IPS-NIHi7 (cell line): ENCODE measurements at regions not wholly inside any gene's neighbourhood (a gene's known extent, or its start where the extent isn't known, plus 50 kb on each side); places are given as distances from the start of the nearest gene placed in this dataset.
"Not testable (repeated sequence)": the region's sequence is repeated elsewhere in the genome, so short reads cannot be mapped to it uniquely, and the experiment has no call there.

Experiments
- DNase-seq: peaks from one replicate; pipeline ENCODE4 v3.0.0; 2012; ENCODE audit warnings: mixed read lengths; ENCODE audit errors: extremely low spot score

- DNase-seq = peak; percentile 6
Observed at GRCh38 chr14:104249706-104250105, 111.3 kb downstream of the KIF26A start.

DNA sequence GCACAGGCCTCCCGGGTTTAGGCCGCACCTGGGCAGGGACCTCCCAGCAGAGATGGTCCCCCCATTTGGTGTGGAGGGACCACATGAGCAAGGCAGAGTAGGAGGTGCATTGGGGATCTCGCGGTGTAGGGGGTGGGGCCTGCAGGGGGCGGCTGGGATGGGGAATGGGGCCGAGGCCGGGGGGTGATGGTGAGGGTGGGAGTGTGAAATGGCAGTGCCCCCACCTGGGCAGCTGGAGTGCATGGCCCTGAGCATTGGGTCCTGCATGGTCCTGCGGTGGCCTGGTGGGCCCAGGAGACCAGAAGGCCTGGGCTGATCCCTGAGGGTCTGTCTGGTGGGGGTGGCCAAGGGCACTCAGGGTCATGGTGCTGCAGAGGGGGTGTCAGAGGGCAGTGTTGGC, 111.8 kb downstream of the KIF26A start:
- DNase-seq = peak; percentile 9

DNA sequence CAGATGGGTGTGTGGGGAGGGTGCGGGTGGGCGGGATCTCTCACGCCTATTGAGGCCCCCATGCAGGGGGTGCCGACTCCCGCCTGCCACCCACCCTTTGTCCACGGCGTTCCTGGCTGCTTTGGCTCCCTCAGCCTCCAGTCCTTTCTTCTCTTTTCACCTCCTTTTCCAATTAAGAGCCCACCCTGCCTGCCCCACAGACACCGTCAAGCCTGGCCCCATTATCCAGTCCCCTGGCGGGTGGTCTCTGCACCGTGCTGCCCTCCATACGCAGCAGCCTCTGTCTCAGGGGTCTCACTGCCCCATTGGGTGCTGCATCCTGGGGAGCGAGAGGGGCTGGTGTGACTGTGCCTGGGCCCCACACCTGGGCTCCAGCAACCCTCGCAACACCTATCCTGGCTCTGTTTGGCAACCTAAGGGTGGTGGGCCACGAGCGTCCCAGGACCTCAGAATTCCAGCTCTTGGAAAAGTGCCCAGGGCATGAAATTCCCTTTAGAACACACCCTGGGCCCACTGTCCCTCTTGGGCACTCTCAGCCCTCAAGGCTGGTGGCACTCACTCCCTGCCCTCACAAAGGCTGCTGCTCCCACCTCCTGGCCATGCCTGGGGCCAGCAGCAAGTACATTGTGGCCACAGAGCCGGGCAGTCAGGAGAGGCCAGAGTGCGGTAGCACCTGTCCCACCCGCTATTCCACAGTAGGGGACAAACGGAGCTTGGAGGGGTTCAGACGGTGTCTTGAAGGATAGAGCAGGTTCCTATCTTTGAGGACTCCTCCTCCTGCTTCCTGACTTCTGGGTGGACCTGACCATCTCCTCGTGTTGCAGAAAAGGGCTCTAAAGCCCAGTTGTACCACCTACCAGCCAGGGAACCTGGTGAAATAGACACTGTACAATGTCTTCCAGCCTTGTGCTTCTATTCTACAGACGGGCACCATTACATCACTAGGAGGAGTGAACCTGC, 114.1 kb downstream of the KIF26A start:
- peak; percentile 15 for DNase-seq

- DNase-seq = no peak
Observed at GRCh38 chr14:104253223-104253822, 114.9 kb downstream of the KIF26A start.

GRCh38 chr14:104253901-104254353, 115.5 kb downstream of the KIF26A start:
- DNase-seq = no peak

- no peak for DNase-seq
Observed at GRCh38 chr14:104254735-104255400, 116.5 kb downstream of the KIF26A start.

DNA sequence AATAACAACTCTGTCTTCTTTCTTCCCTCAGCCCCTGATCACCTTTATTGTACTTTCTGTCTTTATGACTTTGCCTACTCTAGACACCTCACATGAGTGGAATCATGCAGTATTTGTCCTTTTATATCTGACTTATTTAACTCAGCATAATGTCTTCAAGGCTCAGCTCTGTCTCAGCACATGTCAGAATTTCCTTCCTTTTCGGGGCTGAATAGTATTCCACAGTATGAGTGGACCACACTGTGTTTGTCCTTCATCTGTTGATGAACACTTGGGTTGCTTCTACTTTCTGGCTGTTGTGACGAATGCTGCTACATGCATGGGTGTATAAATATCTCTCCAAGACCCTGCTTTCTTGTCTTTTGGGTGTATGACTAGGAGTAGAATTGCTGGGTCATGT, 117.6 kb downstream of the KIF26A start:
- no peak for DNase-seq

GRCh38 chr14:104262515-104263514, 124.4 kb downstream of the KIF26A start:
- DNase-seq = no peak

DNA sequence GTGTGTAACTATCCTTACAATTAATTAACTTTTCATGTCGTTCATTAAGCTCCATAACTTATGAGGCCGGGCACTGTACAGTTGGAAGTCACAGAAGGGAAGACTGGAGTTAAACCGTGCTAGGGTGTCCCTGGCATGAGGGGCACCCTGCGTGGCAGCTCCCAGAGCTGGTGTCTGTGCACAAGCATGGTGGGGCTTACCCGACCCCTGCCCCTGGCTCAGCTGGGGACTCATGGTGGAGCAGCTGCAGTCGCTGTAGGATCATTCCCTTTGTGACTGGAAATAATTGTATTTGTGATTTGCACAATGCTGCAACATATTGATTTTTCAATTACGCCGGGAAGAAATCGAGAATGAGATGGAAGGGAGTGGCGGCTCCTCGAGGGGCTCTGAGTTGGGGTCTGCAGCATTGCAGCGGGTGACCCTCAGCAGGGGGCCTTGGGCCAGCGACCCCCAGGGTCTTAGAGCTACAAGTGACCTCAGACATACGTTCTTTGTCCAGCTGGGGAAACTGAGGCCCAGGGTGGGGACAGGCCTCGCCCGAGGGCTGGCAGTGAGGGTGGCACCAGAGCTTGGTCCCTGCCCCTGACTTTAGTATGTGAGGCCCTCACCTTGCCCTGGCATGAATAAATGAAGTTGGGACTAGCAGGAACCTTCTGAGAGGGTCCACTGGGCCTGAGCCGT, 125.4 kb downstream of the KIF26A start:
- no peak for DNase-seq

GRCh38 chr14:104264495-104265265, 126.3 kb downstream of the KIF26A start:
- DNase-seq = no peak

DNA sequence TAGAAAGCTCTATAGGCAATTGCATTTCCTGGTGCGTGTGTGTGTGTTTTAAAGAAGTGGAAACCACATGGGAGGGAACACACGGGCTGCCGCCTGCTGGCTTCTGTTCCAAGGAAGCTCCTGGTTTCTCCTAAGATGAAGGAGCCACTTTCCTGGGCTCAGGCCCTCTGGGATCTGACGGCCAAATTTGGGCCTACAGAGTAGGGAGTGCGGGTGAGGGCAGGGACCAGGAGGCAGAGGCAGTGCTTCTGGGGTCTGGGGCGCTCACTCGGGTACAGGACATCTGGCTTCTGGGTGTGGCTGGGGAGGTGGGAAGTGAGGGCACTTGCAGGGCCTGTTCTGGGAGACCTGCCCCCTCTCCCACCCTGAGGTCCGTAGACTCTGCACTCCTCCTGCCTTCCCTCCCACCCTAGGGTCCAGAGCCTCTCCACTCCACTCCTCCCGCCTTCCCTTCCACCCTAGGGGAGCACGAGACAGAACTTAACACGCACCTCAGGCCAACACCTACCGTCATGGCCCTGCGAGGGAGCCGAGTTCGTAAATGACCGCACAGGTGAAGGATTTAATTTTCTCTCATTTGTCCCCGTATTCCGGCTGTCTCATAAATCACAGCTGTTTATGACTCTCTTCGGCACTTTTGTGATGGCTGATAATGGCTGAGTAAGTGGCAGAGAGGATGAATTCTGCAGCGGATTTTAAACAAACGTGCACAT, 127.7 kb downstream of the KIF26A start:
- no peak for DNase-seq

DNA sequence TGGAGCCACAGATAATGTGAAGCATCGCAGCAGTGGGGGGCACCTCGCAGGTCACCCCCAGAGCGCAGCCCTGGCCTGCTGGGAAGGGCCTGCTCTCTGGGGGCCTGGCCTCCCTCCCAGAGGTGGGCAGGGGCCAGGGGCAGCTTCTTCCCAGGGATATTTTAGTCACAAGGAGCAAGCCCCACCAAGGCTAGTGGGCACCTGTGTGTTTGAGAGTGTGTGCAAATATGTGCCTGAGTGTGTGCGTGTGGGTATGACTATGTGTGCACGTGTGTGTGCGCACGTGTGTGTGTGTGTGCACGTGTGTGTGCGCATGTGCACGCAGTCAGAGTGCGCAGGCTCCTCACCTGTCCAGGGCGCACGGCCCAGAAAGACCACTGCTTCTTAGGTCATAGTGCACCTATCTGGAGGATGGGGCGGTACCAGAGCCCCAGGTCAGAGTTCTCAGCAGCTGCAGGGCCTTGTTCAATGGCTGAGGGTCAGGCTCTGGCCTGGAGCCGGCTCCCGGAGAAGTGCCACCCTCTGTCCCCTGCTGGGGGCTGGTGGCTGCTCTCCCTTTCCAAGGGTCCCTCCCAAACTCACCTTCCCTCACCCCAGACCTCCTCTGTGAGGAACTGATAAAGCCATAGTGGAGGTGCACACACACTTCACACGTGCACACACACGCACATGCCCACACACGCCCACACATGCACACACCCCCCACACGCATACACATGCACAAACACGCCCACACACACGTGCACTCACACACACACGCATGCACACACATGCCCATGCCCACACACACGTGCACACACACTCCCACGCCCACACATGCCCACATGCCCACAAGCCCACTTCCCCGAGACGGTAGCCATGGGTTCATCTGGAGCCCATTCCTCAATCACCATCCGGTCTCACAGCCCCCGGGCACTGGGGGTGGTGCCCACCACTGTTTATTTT, 128.5 kb downstream of the KIF26A start:
- no peak for DNase-seq

DNA sequence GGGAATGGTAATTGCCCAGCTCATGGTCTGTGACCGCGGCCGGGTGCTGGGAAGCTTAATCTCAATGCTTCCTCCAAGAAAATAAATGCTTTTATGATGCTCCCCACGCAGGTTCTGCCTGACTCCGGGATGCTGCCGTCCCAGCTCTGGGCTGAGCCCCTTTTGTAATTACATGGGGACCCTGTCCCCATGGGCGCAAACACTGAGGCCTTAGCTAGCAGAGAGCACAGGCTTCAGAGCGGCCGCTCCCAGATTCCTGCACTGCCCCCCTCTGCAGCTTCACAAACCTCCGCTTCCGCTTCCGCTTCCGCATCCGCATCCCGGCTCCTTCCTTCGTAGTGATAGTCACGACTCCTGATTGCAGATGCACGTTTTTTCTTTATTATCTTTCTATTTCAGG, 129.5 kb downstream of the KIF26A start:
- DNase-seq = no peak

DNA sequence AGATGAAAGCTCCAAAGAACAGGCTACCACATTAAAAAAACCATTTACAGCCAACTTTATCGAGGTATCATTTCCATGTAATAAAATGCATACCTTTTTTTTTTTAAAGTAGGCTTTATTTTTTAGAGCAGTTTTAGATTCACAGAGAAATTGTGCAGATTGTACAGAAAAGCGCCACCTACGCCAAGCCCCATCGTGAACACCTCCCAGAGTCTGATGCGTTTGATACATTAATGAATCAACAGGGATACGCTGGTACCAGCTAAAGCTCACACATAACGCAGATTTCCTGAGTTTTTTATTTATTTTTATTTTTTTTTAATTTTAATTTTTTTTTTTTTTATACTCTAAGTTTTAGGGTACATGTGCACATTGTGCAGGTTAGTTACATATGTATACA, 129.9 kb downstream of the KIF26A start:
- no peak for DNase-seq

- DNase-seq = no peak
Observed at GRCh38 chr14:104268725-104269436, 130.5 kb downstream of the KIF26A start.

DNA sequence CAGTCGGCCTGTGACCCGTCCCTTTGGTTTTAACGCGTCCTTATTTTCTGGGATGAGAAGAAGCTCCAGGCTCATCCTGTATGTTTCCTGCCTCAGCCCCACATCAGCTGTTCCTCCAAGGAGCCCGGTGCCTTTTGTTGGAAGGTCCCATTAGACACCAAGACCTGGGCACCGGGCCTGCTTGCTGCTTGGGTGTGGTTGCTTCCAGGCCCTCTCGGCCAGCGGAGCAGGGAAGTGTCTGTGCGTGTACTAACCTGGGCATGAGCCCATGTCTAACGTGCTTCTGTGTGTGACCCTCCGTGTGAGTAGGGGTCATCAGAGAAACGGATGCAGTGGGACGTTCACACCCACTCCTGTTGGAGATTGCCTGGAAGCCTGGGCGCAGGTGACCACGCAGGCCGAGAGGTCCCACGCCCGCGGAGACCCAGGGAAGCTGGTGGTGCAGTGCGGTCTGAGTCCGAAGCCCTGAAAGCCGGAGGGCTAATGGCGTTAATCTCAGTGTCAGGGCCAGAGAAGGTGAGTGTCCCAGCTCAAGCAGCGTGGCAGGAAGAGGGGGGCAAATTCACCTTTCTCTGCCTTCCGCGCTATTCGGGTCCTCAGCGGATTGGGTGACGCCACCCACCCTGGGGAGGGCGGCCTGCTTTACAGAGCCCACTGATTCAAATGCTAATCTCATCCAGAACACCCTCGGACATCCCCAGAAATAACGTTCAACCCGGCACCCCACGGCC, 131.3 kb downstream of the KIF26A start:
- not testable (repeated sequence) for DNase-seq

DNA sequence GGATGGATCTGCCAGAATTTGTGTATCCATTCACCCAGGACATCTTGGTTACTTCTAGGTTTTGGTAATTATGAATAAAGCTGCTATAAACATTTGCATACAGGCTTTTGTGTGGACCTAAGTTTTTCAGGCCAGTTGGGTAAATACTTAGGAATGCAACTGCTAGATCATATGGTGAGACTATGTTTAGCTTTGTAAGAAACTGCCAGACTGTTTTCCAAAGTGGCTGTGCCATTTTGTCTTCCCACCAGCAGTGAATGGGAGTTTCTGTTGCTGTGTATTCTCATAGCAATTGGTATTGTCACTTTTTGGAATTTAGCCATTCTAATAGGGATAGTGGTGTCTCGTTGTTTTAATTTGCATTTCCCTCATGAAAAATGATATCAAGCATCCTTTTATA, 133.0 kb downstream of the KIF26A start:
- no peak for DNase-seq
